H1 (cell line): ENCODE measurements at regions not wholly inside any gene's neighbourhood (a gene's known extent, or its start where the extent isn't known, plus 50 kb on each side); places are given as distances from the start of the nearest gene placed in this dataset.

Experiments used
- CTCF ChIA-PET: fragments of 300-600 bp; sonication (Branson Sonifier 250); formaldehyde crosslinking; loops from one replicate; lab custom pipeline; 2021; ENCODE audit not compliant: partially characterized antibody; lab: Charles Lee
- POLR2A ChIA-PET: fragments of 300-600 bp; sonication (Branson Sonifier 250); formaldehyde crosslinking; loops from one replicate; lab custom pipeline; 2021; ENCODE audit warnings: inconsistent platforms; ENCODE audit not compliant: partially characterized antibody; lab: Charles Lee
- DNase-seq, 2 experiments: peaks; one replicate each; pipeline versions ENCODE4 v3.0.0 to v3.0.0-alpha.2; 2010 to 2022; ENCODE audit warnings: low spot score in 2 of 2, low read depth in 1 of 2, mixed read lengths in 1 of 2
- FAIRE-seq: peaks from 2 replicates; lab custom pipeline; 2011; peaks lifted over from hg19 to GRCh38; lab: Jason Lieb, UNC
- H2AFZ ChIP-seq: 2 replicates; pipeline ENCODE4 v1.8.1; 2012; ENCODE audit warnings: low read length, inconsistent platforms
- H2AK5ac ChIP-seq: 2 replicates; pipeline ENCODE4 v1.6.1; 2013; ENCODE audit warnings: low read depth, low read length
- H2BK120ac ChIP-seq: replicated peaks from 2 replicates; pipeline ENCODE3; 2013; ENCODE audit warnings: low read depth, low read length, inconsistent platforms
- H2BK12ac ChIP-seq: 2 replicates; pipeline ENCODE4 v1.6.1; 2013; ENCODE audit warnings: low read depth, low read length
- H2BK15ac ChIP-seq: 2 replicates; pipeline ENCODE4 v1.6.1; 2013; ENCODE audit warnings: low read length
- H2BK20ac ChIP-seq: 2 replicates; pipeline ENCODE4 v1.6.1; 2013; ENCODE audit warnings: low read length
- H2BK5ac ChIP-seq: 2 replicates; pipeline ENCODE4 v1.6.1; 2013; ENCODE audit warnings: low read depth, low read length
- H3K14ac ChIP-seq: 2 replicates; pipeline ENCODE4 v1.6.1; 2013; ENCODE audit warnings: inconsistent platforms; ENCODE audit not compliant: insufficient read length
- H3K18ac ChIP-seq: 2 replicates; pipeline ENCODE4 v1.6.1; 2013; ENCODE audit warnings: low read length; ENCODE audit errors: extremely low read depth
- H3K23ac ChIP-seq: 2 replicates; pipeline ENCODE4 v1.6.1; 2013; ENCODE audit warnings: inconsistent platforms; ENCODE audit not compliant: insufficient read length
- H3K23me2 ChIP-seq: 2 replicates; pipeline ENCODE4 v1.6.1; 2013; ENCODE audit warnings: low read depth, low read length
- H3K27ac ChIP-seq: 2 replicates; pipeline ENCODE4 v1.6.1; 2011; ENCODE audit warnings: low read depth, low read length, inconsistent platforms
- H3K27me3 ChIP-seq, 4 experiments: replicated peaks in 1 of 4; 1 replicate in 1 of 4; 2 replicates in 3 of 4; pipeline versions ENCODE4 v1.6.1 to v1.8.1; 2011 to 2013; ENCODE audit warnings: low read length in 3 of 4, mild to moderate bottlenecking in 3 of 4, inconsistent platforms in 2 of 4, mixed read lengths in 2 of 4, moderate library complexity in 1 of 4; ENCODE audit not compliant: control insufficient read depth in 3 of 4, insufficient read depth in 3 of 4; ENCODE audit errors: extremely low read depth in 1 of 4
- H3K36me3 ChIP-seq, 4 experiments: 2 replicates each; pipeline versions ENCODE4 v1.6.1 to v1.8.1; 2011 to 2013; ENCODE audit warnings: mild to moderate bottlenecking in 4 of 4, low read length in 3 of 4, moderate library complexity in 2 of 4, control low read depth in 1 of 4, inconsistent platforms in 1 of 4; ENCODE audit not compliant: insufficient read depth in 4 of 4, control insufficient read depth in 2 of 4
- H3K4ac ChIP-seq: replicated peaks from 2 replicates; pipeline ENCODE3; 2013; ENCODE audit warnings: low read length, low read depth, mixed read lengths, inconsistent platforms; ENCODE audit not compliant: insufficient read length
- H3K4me1 ChIP-seq, 4 experiments: replicated peaks in 1 of 4; 1 replicate in 1 of 4; 2 replicates in 3 of 4; pipeline versions ENCODE4 v1.6.1 to v1.8.1; 2011 to 2013; ENCODE audit warnings: low read length in 3 of 4, inconsistent platforms in 2 of 4, mixed read lengths in 1 of 4; ENCODE audit not compliant: insufficient read depth in 4 of 4, control insufficient read depth in 3 of 4
- H3K4me2 ChIP-seq, 2 experiments: 2 replicates each; pipeline versions ENCODE4 v1.6.1 to v1.8.1; 2011 to 2013; ENCODE audit warnings: low read depth in 2 of 2, low read length in 2 of 2, control low read depth in 1 of 2, inconsistent platforms in 1 of 2, mild to moderate bottlenecking in 1 of 2; ENCODE audit not compliant: insufficient read depth in 1 of 2
- H3K4me3 ChIP-seq, 4 experiments: fragments of 200-600, 300-600 bp in 1 of 4; sonication (generic), shearing (Covaris generic), sonication (Bioruptor Twin) in 1 of 4; 2 replicates each; pipeline versions ENCODE4 v1.5.1 to v1.8.1; 2011 to 2016; ENCODE audit warnings: low read length in 4 of 4, low read depth in 3 of 4, control low read depth in 2 of 4, inconsistent platforms in 2 of 4, mild to moderate bottlenecking in 2 of 4, mixed read lengths in 1 of 4, moderate library complexity in 1 of 4; ENCODE audit not compliant: insufficient read depth in 2 of 4; ENCODE audit errors: extremely low read depth in 1 of 4
- H3K56ac ChIP-seq: replicated peaks from 2 replicates; pipeline ENCODE3; 2013; ENCODE audit warnings: low read depth, mild to moderate bottlenecking, mixed read lengths, low read length, inconsistent platforms; ENCODE audit not compliant: insufficient read length
- H3K79me1 ChIP-seq: 2 replicates; pipeline ENCODE4 v1.6.1; 2013; ENCODE audit warnings: low read depth, low read length, control low read depth
- H3K79me2 ChIP-seq, 2 experiments: 2 replicates each; pipeline versions ENCODE4 v1.6.1 to v1.8.1; 2012 to 2013; ENCODE audit warnings: low read length in 2 of 2, mild to moderate bottlenecking in 2 of 2, inconsistent platforms in 1 of 2; ENCODE audit not compliant: insufficient read depth in 2 of 2, control insufficient read depth in 1 of 2
- H3K9ac ChIP-seq, 4 experiments: replicated peaks in 1 of 4; 1 replicate in 1 of 4; 2 replicates in 3 of 4; pipeline versions ENCODE4 v1.6.1 to v1.8.1; 2011 to 2013; ENCODE audit warnings: low read depth in 3 of 4, low read length in 3 of 4, control low read depth in 2 of 4, mild to moderate bottlenecking in 2 of 4, moderate library complexity in 2 of 4, inconsistent platforms in 1 of 4; ENCODE audit errors: extremely low read depth in 1 of 4
- H3K9me3 ChIP-seq, 2 experiments: 2 replicates each; pipeline versions ENCODE4 v1.6.1 to v1.8.1; 2012 to 2013; ENCODE audit warnings: mild to moderate bottlenecking in 2 of 2, moderate library complexity in 2 of 2, control low read depth in 1 of 2, inconsistent platforms in 1 of 2, low read depth in 1 of 2, low read length in 1 of 2, mixed read lengths in 1 of 2; ENCODE audit not compliant: insufficient read depth in 2 of 2
- H4K20me1 ChIP-seq, 2 experiments: replicated peaks in 1 of 2; 2 replicates each; pipeline versions ENCODE3 to v1.8.1; 2011 to 2013; ENCODE audit warnings: inconsistent platforms in 2 of 2, low read length in 2 of 2, mild to moderate bottlenecking in 1 of 2; ENCODE audit not compliant: insufficient read depth in 2 of 2, control insufficient read depth in 1 of 2
- H4K5ac ChIP-seq: 2 replicates; pipeline ENCODE4 v1.6.1; 2013; ENCODE audit warnings: low read length, low read depth, mixed read lengths, inconsistent platforms; ENCODE audit not compliant: insufficient read length
- H4K8ac ChIP-seq: 2 replicates; pipeline ENCODE4 v1.8.0; 2013; ENCODE audit warnings: mild to moderate bottlenecking, moderate library complexity, low read length, inconsistent platforms; ENCODE audit not compliant: insufficient read depth; ENCODE audit errors: extremely low read depth
- H4K91ac ChIP-seq: replicated peaks from 2 replicates; pipeline ENCODE3; 2013; ENCODE audit warnings: low read length, mixed read lengths, inconsistent platforms; ENCODE audit not compliant: insufficient read length
- ATF2 ChIP-seq: IDR thresholded peaks from 2 replicates; pipeline ENCODE4 v1.6.1; 2012; ENCODE audit warnings: low read length, inconsistent platforms
- CTCF ChIP-seq, 3 experiments: IDR thresholded peaks; 1 replicate in 2 of 3; 2 replicates in 1 of 3; pipeline versions ENCODE4 v1.5.1 to v1.6.1; 2011; ENCODE audit warnings: low read length in 3 of 3, mild to moderate bottlenecking in 3 of 3, inconsistent platforms in 2 of 3, low read depth in 1 of 3, moderate library complexity in 1 of 3; ENCODE audit not compliant: insufficient read depth in 1 of 3; ENCODE audit errors: control extremely low read depth in 1 of 3
- E2F6 ChIP-seq: IDR thresholded peaks from 2 replicates; pipeline ENCODE4 v1.6.1; 2012; ENCODE audit warnings: inconsistent platforms
- FOSL1 ChIP-seq: IDR thresholded peaks from 2 replicates; pipeline ENCODE4 v1.6.1; 2011; ENCODE audit warnings: mild to moderate bottlenecking, low read depth, low read length, moderate library complexity; ENCODE audit not compliant: insufficient read depth
- KDM4A ChIP-seq: IDR thresholded peaks from one replicate; pipeline ENCODE4 v1.7.1; 2012; ENCODE audit warnings: low read depth, mild to moderate bottlenecking, moderate library complexity, low read length, inconsistent platforms; ENCODE audit not compliant: severe bottlenecking
- SIN3A ChIP-seq, 2 experiments: IDR thresholded peaks in 1 of 2; conservative IDR thresholded peaks in 1 of 2; 2 replicates each; pipeline ENCODE4 v1.6.1; 2011 to 2012; ENCODE audit warnings: low read length in 2 of 2, improper control_type of control experiment in 1 of 2, low read depth in 1 of 2, mild to moderate bottlenecking in 1 of 2
- TCF12 ChIP-seq: IDR thresholded peaks from 2 replicates; pipeline ENCODE4 v1.6.1; 2011; ENCODE audit warnings: low read depth, mild to moderate bottlenecking, low read length
- WGBS, 2 experiments: shearing (Covaris generic) in 1 of 2; methylation state at CpG; one replicate each; pipeline versions ENCODE4 v1.1.6 to v1.1.7; 2013 to 2015; ENCODE audit warnings: low lambda C conversion rate in 2 of 2, mixed read lengths in 2 of 2, inconsistent platforms in 1 of 2, low coverage in 1 of 2, missing lambda C conversion rate in 1 of 2; ENCODE audit not compliant: insufficient replicate concordance in 2 of 2, insufficient coverage in 1 of 2, insufficient read length in 1 of 2; ENCODE audit errors: extremely low coverage in 1 of 2, missing lambda C conversion rate in 1 of 2; 5-methylcytosine and 5-hydroxymethylcytosine counted together

GRCh38 chr15:92524874-92525565 lies 130.6 kb downstream of the FAM174B start:
- Histone ChIP-seq H3K56ac (no peak overlapping the region), H3K4me2 (no peak overlapping the region), H3K36me3 (no peaks in the 10 kb centered on the region), H4K20me1 (no peaks in the 10 kb centered on the region), H3K23me2 (no peaks in the 10 kb centered on the region), H3K27me3 (no peaks in the 10 kb centered on the region), H2AFZ (no peak overlapping the region), H2BK15ac (no peak overlapping the region), H3K4ac (no peak overlapping the region), H4K5ac (no peak overlapping the region), H3K9ac (no peak overlapping the region), H3K4me3 (no peak overlapping the region), H2BK5ac (no peak overlapping the region), H3K9me3 (peaks cover 0 to 5% of the 10 kb centered on the region in 2 experiments; a peak in 1 of 4 replicates), H2BK20ac (no peak overlapping the region), H2BK12ac (no peak overlapping the region; the same call in 1 of the 2 replicates), H3K18ac (no peak overlapping the region), H3K4me1 (peaks cover 0 to 7% (median 0%) of the 10 kb centered on the region in 4 experiments; a peak in 1 of 7 replicates), H3K14ac (no peak overlapping the region), H4K8ac (no peak overlapping the region), H3K23ac (no peak overlapping the region), H2AK5ac (no peak overlapping the region), H4K91ac (no peak overlapping the region), H3K27ac (no peak overlapping the region), H3K79me2 (no peaks in the 10 kb centered on the region), H2BK120ac (no peak overlapping the region), H3K79me1 (no peaks in the 10 kb centered on the region)
- no peak for DNase-seq
- ChIA-PET CTCF (interaction anchor here (0.6 kb wide), 1 partner anchor 1193 kb away, joined by 3 read pairs; no protein-coding TSS in a partner anchor), POLR2A (no interaction called here)
- 82% methylated on average over 7 of the region's 7 CpGs; no CpG with 5 or more reads in 1 of the 2 experiments for WGBS, 2 experiments
- FAIRE-seq = no peak
- TF ChIP-seq SIN3A (conservative IDR thresholded peaks at IDR 0.05 in 1 of 2, IDR thresholded peaks at IDR 0.05 in 1 of 2; ENCODE audit: low read depth in 1 of 2, low read length in 2 of 2) (no peak), E2F6 (no peak), FOSL1 (no peak), TCF12 (no peak), ATF2 (no peak), KDM4A (no peak), CTCF (IDR thresholded peaks at IDR 0.05; ENCODE audit: control extremely low read depth in 1 of 3, insufficient read depth in 1 of 3, low read depth in 1 of 3, low read length in 3 of 3) (no peak)
